MM.1S (cell line): ENCODE measurements at regions not wholly inside any gene's neighbourhood (a gene's known extent, or its start where the extent isn't known, plus 50 kb on each side); places are given as distances from the start of the nearest gene placed in this dataset.

Source experiments
- DNase-seq: peaks from one replicate; pipeline ENCODE4 v3.0.0-alpha.2; 2015
- H2AFZ ChIP-seq: fragments of 300-600 bp; sonication (generic); 2 replicates; pipeline ENCODE4 v1.6.0; 2016; ENCODE audit warnings: antibody characterized with exemption, low read length
- H3F3A ChIP-seq: fragments of 300-600 bp; sonication (generic); 2 replicates; pipeline ENCODE4 v1.6.1; 2016; ENCODE audit warnings: mild to moderate bottlenecking, antibody characterized with exemption, low read length, moderate library complexity, mixed read lengths; ENCODE audit not compliant: insufficient read depth
- H3K27ac ChIP-seq: fragments of 300-600 bp; sonication (generic); 2 replicates; pipeline ENCODE4 v1.5.1; 2016; ENCODE audit warnings: mild to moderate bottlenecking, low read length
- H3K27me3 ChIP-seq: fragments of 300-600 bp; sonication (generic); replicated peaks from 2 replicates; pipeline ENCODE4 v1.6.0; 2016; ENCODE audit warnings: low read length; ENCODE audit not compliant: insufficient read depth
- H3K36me3 ChIP-seq: fragments of 300-600 bp; sonication (generic); replicated peaks from 2 replicates; pipeline ENCODE4 v1.6.1; 2016; ENCODE audit warnings: mild to moderate bottlenecking, low read length, mixed read lengths; ENCODE audit not compliant: insufficient read depth
- H3K4me1 ChIP-seq: fragments of 300-600 bp; sonication (generic); 2 replicates; pipeline ENCODE4 v1.6.1; 2016; ENCODE audit warnings: low read length, mixed read lengths
- H3K4me2 ChIP-seq: fragments of 300-600 bp; sonication (generic); 2 replicates; pipeline ENCODE4 v1.6.0; 2016; ENCODE audit warnings: low read depth, low read length
- H3K4me3 ChIP-seq: fragments of 300-600 bp; sonication (generic); 2 replicates; pipeline ENCODE4 v1.5.1; 2016; ENCODE audit warnings: low read length, mixed read lengths
- H3K79me2 ChIP-seq: fragments of 300-600 bp; sonication (generic); 2 replicates; pipeline ENCODE4 v1.6.1; 2016; ENCODE audit warnings: mixed run types, low read length, mixed read lengths
- H3K9ac ChIP-seq: fragments of 300-600 bp; sonication (generic); 2 replicates; pipeline ENCODE4 v1.6.1; 2016; ENCODE audit warnings: low read length, mixed read lengths
- H3K9me2 ChIP-seq: fragments of 300-600 bp; sonication (generic); replicated peaks from 2 replicates; pipeline ENCODE4 v1.6.1; 2016; ENCODE audit warnings: mild to moderate bottlenecking, low read length, mixed read lengths; ENCODE audit not compliant: insufficient read depth
- H3K9me3 ChIP-seq: fragments of 300-600 bp; sonication (generic); replicated peaks from 2 replicates; pipeline ENCODE4 v1.6.1; 2016; ENCODE audit warnings: mild to moderate bottlenecking, low read length, mixed read lengths; ENCODE audit not compliant: insufficient read depth
- H4K20me1 ChIP-seq: fragments of 300-600 bp; sonication (generic); 2 replicates; pipeline ENCODE4 v1.6.1; 2016; ENCODE audit warnings: mild to moderate bottlenecking, low read length, moderate library complexity, mixed read lengths; ENCODE audit not compliant: insufficient read depth
- EZH2 ChIP-seq: fragments of 300-600 bp; sonication (generic); optimal IDR thresholded peaks from 2 replicates; pipeline ENCODE3; 2017; ENCODE audit warnings: low read depth, mild to moderate bottlenecking, antibody characterized with exemption, low read length, mixed read lengths
- EZH2phosphoT487 ChIP-seq: fragments of 300-600 bp; sonication (generic); IDR thresholded peaks from 2 replicates; pipeline ENCODE4 v1.6.1; 2018; ENCODE audit warnings: antibody characterized with exemption, low read length
- TF ChIP-seq, protein P1 (sequence below): fragments of 300-600 bp; sonication (generic); IDR thresholded peaks from 2 replicates; pipeline ENCODE4 v1.5.1; 2016; ENCODE audit warnings: antibody characterized with exemption, low read length, mixed read lengths

DNA sequence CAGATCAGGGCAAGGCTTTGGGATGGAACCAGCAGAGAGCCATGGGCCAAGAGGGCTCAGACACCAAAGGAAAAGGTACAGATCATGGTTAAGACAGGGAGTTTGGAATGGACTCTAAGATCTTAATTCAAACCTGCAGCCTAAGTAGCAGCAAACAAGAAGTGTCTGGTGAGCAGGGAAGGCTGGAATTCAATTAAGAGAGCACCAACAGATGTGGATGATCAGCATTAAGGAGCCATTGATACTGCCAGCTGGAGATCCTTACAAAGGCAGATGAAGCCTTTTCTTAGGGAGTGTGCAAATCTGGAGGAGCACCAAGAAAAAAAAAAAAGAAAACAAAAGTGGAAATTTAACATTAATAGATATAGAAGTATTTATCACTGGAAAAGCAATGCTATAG is 516.8 kb downstream of the RASEF start:
- no peaks in the 10 kb centered on the region for H3K27me3 ChIP-seq
- H2AFZ ChIP-seq, result no peak overlapping the region
- no peaks in the 10 kb centered on the region for H3K79me2 ChIP-seq
- no peaks in the 10 kb centered on the region for H3K4me1 ChIP-seq
- H3K9ac ChIP-seq, result no peak overlapping the region
- TF ChIP-seq, protein P1, sequence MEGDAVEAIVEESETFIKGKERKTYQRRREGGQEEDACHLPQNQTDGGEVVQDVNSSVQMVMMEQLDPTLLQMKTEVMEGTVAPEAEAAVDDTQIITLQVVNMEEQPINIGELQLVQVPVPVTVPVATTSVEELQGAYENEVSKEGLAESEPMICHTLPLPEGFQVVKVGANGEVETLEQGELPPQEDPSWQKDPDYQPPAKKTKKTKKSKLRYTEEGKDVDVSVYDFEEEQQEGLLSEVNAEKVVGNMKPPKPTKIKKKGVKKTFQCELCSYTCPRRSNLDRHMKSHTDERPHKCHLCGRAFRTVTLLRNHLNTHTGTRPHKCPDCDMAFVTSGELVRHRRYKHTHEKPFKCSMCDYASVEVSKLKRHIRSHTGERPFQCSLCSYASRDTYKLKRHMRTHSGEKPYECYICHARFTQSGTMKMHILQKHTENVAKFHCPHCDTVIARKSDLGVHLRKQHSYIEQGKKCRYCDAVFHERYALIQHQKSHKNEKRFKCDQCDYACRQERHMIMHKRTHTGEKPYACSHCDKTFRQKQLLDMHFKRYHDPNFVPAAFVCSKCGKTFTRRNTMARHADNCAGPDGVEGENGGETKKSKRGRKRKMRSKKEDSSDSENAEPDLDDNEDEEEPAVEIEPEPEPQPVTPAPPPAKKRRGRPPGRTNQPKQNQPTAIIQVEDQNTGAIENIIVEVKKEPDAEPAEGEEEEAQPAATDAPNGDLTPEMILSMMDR, result no peak
- TF ChIP-seq EZH2, result no peak
- TF ChIP-seq EZH2phosphoT487, result no peak
- no peaks in the 10 kb centered on the region for H3K36me3 ChIP-seq
- no peaks in the 10 kb centered on the region for H3K9me3 ChIP-seq
- no peak overlapping the region for H3K4me3 ChIP-seq
- no peak overlapping the region for H3K27ac ChIP-seq
- no peaks in the 10 kb centered on the region for H4K20me1 ChIP-seq
- H3K9me2 ChIP-seq, result no peaks in the 10 kb centered on the region
- H3K4me2 ChIP-seq, result no peak overlapping the region
- no peak for DNase-seq
- no peaks in the 10 kb centered on the region for H3F3A ChIP-seq

DNA sequence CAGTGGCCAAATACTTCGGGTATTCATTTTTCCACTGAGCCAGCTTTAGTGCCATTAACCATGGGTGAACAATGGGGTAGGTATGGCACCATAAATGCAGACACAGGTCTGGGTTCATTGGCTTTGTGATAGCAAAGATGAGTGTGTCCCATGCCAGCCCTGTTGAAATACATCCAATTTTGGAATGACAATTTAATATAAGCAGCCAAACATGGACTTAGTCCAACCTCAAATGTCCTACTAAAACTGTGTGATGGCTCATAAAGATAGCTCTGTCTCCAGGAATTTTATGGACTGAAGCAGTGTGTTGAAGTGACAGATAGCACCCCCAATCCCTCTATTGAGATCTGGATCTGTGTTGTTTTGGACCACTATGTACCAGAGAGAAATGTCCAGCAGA is 514.9 kb downstream of the RASEF start:
- Histone ChIP-seq H3K4me1 (no peaks in the 10 kb centered on the region), H4K20me1 (no peaks in the 10 kb centered on the region), H3K9me3 (no peaks in the 10 kb centered on the region), H3F3A (no peaks in the 10 kb centered on the region), H3K27me3 (no peaks in the 10 kb centered on the region), H3K9me2 (no peaks in the 10 kb centered on the region), H3K27ac (no peak overlapping the region), H3K36me3 (no peaks in the 10 kb centered on the region), H3K4me3 (no peak overlapping the region), H3K79me2 (no peaks in the 10 kb centered on the region), H2AFZ (no peak overlapping the region), H3K9ac (no peak overlapping the region), H3K4me2 (no peak overlapping the region)
- TF ChIP-seq, protein P1, result no peak
- no peak for TF ChIP-seq EZH2
- no peak for DNase-seq

DNA sequence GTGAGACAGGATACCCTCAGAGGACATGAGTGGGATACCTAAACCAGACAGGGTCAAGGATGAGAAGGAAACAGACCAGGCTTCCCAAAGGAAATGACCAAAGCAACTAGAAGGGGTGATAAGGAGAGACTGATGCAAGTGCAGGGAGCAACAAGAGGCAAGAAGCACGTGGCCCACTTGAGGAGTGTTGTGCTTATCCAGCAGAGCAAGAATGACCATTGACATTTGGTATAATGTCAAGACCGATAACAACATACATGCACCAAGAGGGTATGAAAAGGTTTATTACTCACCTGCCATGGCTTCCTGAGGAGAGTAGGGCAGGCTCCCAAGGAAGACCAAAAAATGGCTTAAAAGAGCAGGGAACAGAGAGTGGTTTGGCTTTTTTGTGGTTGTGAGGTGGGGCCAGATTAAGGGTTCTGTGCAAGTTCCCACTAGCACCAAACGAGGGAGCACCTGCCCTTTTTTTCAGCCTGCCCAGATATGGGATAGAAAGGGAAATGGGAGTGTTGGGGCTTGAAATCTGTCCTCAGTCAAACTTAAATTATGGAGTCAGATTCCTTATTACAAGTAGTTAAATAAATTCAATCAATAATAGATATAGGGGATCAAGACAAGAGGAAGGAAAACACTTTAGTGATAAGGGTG is 513.6 kb downstream of the RASEF start:
- no peak overlapping the region for H3K9ac ChIP-seq
- H4K20me1 ChIP-seq, result no peaks in the 10 kb centered on the region
- H3K27ac ChIP-seq, result no peak overlapping the region
- no peaks in the 10 kb centered on the region for H3K9me3 ChIP-seq
- DNase-seq, result no peak
- no peak for TF ChIP-seq EZH2phosphoT487
- no peak for TF ChIP-seq EZH2
- TF ChIP-seq, protein P1, result no peak
- H3K4me2 ChIP-seq, result no peak overlapping the region
- no peak overlapping the region for H2AFZ ChIP-seq
- H3K79me2 ChIP-seq, result no peaks in the 10 kb centered on the region
- no peaks in the 10 kb centered on the region for H3F3A ChIP-seq
- H3K4me3 ChIP-seq, result no peak overlapping the region
- no peaks in the 10 kb centered on the region for H3K4me1 ChIP-seq
- no peaks in the 10 kb centered on the region for H3K36me3 ChIP-seq
- H3K27me3 ChIP-seq, result no peaks in the 10 kb centered on the region
- no peaks in the 10 kb centered on the region for H3K9me2 ChIP-seq
